CD14-positive monocyte (primary cell): ENCODE measurements at regions not wholly inside any gene's neighbourhood (a gene's known extent, or its start where the extent isn't known, plus 50 kb on each side); places are given as distances from the start of the nearest gene placed in this dataset.

Experiments used
- DNase-seq, 3 donors: peaks; one replicate each; pipeline ENCODE4 v3.0.0-alpha.2; 2011 to 2022
- H2AFZ ChIP-seq: 2 replicates; pipeline ENCODE4 v1.6.0; 2012; ENCODE audit warnings: mild to moderate bottlenecking, low read depth, low read length, inconsistent platforms; ENCODE audit not compliant: insufficient read depth, poor library complexity, severe bottlenecking
- H3K27ac ChIP-seq, 2 donors: 1 replicate in 1 of 2; 2 replicates in 1 of 2; pipeline ENCODE4 v1.5.1; 2012 to 2013; ENCODE audit warnings: low read length in 2 of 2, control low read depth in 1 of 2, inconsistent platforms in 1 of 2, low read depth in 1 of 2, mild to moderate bottlenecking in 1 of 2
- H3K27me3 ChIP-seq, 2 donors: one replicate each; pipeline versions ENCODE4 v1.6.0 to v1.6.1; 2011 to 2013; ENCODE audit warnings: low read length in 2 of 2; ENCODE audit not compliant: control insufficient read depth in 2 of 2, insufficient read depth in 2 of 2
- H3K36me3 ChIP-seq, 2 donors: replicated peaks in 1 of 2; 1 replicate in 1 of 2; 2 replicates in 1 of 2; pipeline versions ENCODE4 v1.5.1 to v1.6.1; 2012 to 2013; ENCODE audit warnings: low read length in 2 of 2, control low read depth in 1 of 2, inconsistent platforms in 1 of 2, mild to moderate bottlenecking in 1 of 2; ENCODE audit not compliant: insufficient read depth in 2 of 2, control insufficient read depth in 1 of 2
- H3K4me1 ChIP-seq, 2 donors: 1 replicate in 1 of 2; 2 replicates in 1 of 2; pipeline versions ENCODE4 v1.5.1 to v1.6.1; 2012 to 2013; ENCODE audit warnings: low read length in 2 of 2, control low read depth in 1 of 2, inconsistent platforms in 1 of 2, mild to moderate bottlenecking in 1 of 2, moderate library complexity in 1 of 2; ENCODE audit not compliant: insufficient read depth in 2 of 2, control insufficient read depth in 1 of 2
- H3K4me2 ChIP-seq: replicated peaks from 2 replicates; pipeline ENCODE3; 2012; ENCODE audit warnings: low read length, moderate library complexity, mild to moderate bottlenecking; ENCODE audit not compliant: poor library complexity, severe bottlenecking; ENCODE audit errors: extremely low read depth
- H3K4me3 ChIP-seq, 3 experiments: fragments of 200-600 bp in 1 of 3; sonication (generic) in 1 of 3; replicated peaks in 1 of 3; 1 replicate in 2 of 3; 2 replicates in 1 of 3; pipeline ENCODE4 v1.5.1; 2011 to 2013; ENCODE audit warnings: low read length in 3 of 3, mild to moderate bottlenecking in 3 of 3, control low read depth in 2 of 3, low read depth in 2 of 3, inconsistent platforms in 1 of 3, moderate library complexity in 1 of 3
- H3K79me2 ChIP-seq: 2 replicates; pipeline ENCODE4 v1.6.0; 2012; ENCODE audit warnings: mild to moderate bottlenecking, control low read depth, inconsistent platforms, low read length, moderate library complexity; ENCODE audit not compliant: insufficient read depth
- H3K9ac ChIP-seq: 2 replicates; pipeline ENCODE4 v1.6.0; 2017; ENCODE audit warnings: low read length, mild to moderate bottlenecking; ENCODE audit not compliant: insufficient read depth, poor library complexity, severe bottlenecking
- H3K9me3 ChIP-seq, 2 donors: replicated peaks in 1 of 2; 1 replicate in 1 of 2; 2 replicates in 1 of 2; pipeline versions ENCODE4 v1.5.1 to v1.6.1; 2012 to 2013; ENCODE audit warnings: low read length in 2 of 2, control low read depth in 1 of 2; ENCODE audit not compliant: control insufficient read depth in 1 of 2, insufficient read depth in 1 of 2
- H4K20me1 ChIP-seq: 2 replicates; pipeline ENCODE4 v1.6.0; 2012; ENCODE audit warnings: mild to moderate bottlenecking, low read length, control low read depth, moderate library complexity; ENCODE audit not compliant: insufficient read depth
- H3K27ac Mint-ChIP-seq, 7 donors: one replicate each; pipeline ENCODE4 v1.8.0; 2020; ENCODE audit warnings: mild to moderate bottlenecking in 7 of 7, mixed read lengths in 7 of 7, moderate library complexity in 6 of 7, inconsistent platforms in 2 of 7
- H3K27me3 Mint-ChIP-seq, 3 donors: one replicate each; pipeline ENCODE4 v1.8.0; 2021 to 2022; ENCODE audit warnings: low read depth in 3 of 3, mild to moderate bottlenecking in 3 of 3, mixed read lengths in 3 of 3, moderate library complexity in 3 of 3, inconsistent platforms in 1 of 3
- H3K36me3 Mint-ChIP-seq, 2 donors: one replicate each; pipeline ENCODE4 v1.8.0; 2020; ENCODE audit warnings: mixed read lengths in 2 of 2, inconsistent platforms in 1 of 2, mild to moderate bottlenecking in 1 of 2
- H3K4me1 Mint-ChIP-seq: one replicate; pipeline ENCODE4 v1.8.0; 2020; ENCODE audit warnings: mild to moderate bottlenecking, mixed read lengths
- H3K4me3 Mint-ChIP-seq, 2 donors: one replicate each; pipeline ENCODE4 v1.8.0; 2020; ENCODE audit warnings: mild to moderate bottlenecking in 2 of 2, mixed read lengths in 2 of 2, moderate library complexity in 1 of 2
- H3K9me3 Mint-ChIP-seq, 7 donors: one replicate each; pipeline ENCODE4 v1.8.0; 2020 to 2022; ENCODE audit warnings: mixed read lengths in 7 of 7, mild to moderate bottlenecking in 6 of 7, moderate library complexity in 6 of 7, inconsistent platforms in 2 of 7
- WGBS: methylation state at CpG from one replicate; pipeline ENCODE4 v1.1.5; 2013; ENCODE audit warnings: missing lambda C conversion rate; ENCODE audit not compliant: insufficient coverage; 5-methylcytosine and 5-hydroxymethylcytosine counted together
- intact Hi-C, 2 donors: fragments of 100-400 bp; cut with micrococcal nuclease; formaldehyde crosslinking; loops; one replicate each; pipeline versions ENCODE4 v1.15.0 to v1.15.1; 2023
- TF ChIP-seq, protein P1 (sequence below): fragments of 200-600 bp; IDR thresholded peaks from one replicate; pipeline ENCODE4 v1.8.0; 2022; ENCODE audit warnings: antibody characterized with exemption, mild to moderate bottlenecking

DNA sequence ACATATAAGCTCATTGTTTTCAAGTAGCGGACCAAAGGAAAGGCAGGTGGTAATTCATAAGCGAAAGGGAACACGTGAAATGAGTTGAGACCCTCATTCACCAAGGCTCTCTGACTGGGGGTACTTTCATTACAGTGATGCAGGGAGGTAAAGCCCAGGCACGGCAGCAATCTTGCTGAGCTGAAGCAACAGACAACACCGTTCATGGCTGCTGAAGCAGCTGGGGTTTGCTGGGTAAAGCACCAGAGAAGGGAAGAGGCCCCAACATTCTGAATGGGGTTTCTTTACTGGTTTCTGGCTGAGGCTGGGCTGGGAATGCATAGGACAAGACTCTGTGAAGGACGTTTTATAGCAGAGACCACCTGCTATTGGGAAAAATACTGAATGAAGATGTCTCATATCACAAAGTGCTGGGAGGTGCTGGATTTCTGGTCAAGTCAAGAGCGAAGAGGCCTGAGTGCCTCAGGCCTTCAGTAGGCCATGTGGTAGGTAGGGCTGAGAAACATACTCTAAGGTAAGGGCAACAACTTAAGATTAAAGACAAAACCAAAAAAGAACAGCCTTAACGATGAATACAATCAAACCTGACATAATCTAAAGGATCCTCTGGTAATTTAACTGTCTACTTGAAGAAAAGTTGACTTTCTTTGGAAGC is 324.7 kb upstream of the PIK3C3 start:
- Mint-ChIP-seq H3K4me3 (no peak overlapping the region), H3K36me3 (no peaks in the 10 kb centered on the region), H3K27me3 (no peaks in the 10 kb centered on the region), H3K4me1 (no peaks in the 10 kb centered on the region), H3K27ac (no peak overlapping the region), H3K9me3 (peaks cover 5 to 15% (median 9%) of the 10 kb centered on the region in 7 donors)
- Histone ChIP-seq H3K9ac (no peak overlapping the region), H4K20me1 (no peaks in the 10 kb centered on the region), H3K27me3 (no peaks in the 10 kb centered on the region), H2AFZ (no peak overlapping the region), H3K4me3 (no peak overlapping the region), H3K36me3 (no peaks in the 10 kb centered on the region), H3K9me3 (peaks cover 3 to 6% of the 10 kb centered on the region in 2 donors), H3K27ac (no peak overlapping the region), H3K4me1 (no peaks in the 10 kb centered on the region), H3K79me2 (no peaks in the 10 kb centered on the region), H3K4me2 (no peak overlapping the region)
- TF ChIP-seq, protein P1, sequence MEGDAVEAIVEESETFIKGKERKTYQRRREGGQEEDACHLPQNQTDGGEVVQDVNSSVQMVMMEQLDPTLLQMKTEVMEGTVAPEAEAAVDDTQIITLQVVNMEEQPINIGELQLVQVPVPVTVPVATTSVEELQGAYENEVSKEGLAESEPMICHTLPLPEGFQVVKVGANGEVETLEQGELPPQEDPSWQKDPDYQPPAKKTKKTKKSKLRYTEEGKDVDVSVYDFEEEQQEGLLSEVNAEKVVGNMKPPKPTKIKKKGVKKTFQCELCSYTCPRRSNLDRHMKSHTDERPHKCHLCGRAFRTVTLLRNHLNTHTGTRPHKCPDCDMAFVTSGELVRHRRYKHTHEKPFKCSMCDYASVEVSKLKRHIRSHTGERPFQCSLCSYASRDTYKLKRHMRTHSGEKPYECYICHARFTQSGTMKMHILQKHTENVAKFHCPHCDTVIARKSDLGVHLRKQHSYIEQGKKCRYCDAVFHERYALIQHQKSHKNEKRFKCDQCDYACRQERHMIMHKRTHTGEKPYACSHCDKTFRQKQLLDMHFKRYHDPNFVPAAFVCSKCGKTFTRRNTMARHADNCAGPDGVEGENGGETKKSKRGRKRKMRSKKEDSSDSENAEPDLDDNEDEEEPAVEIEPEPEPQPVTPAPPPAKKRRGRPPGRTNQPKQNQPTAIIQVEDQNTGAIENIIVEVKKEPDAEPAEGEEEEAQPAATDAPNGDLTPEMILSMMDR: no peak
- intact Hi-C loops: no loop called here
- WGBS: 95% methylated on average over 3 of the region's 8 CpGs
- no peak for DNase-seq

DNA sequence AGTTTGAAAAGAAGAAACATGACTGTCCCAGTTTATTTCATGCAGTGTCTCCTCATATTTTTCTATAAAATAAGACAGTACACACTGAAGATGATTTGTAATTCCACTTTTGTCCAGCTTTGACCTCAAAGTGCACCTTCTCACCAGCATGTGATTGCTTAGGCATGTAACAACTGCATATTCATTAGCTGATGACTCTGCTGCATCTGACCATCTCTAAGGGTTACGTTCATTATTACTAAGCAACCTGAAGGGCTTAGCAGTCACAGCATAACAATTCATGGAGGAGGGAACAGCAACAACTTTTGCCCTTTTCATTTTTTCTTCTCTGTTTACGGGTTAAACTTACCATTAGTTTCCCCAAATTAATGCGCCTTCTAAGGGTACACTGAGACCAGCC is 330.6 kb upstream of the PIK3C3 start:
- H3K4me1 ChIP-seq: no peaks in the 10 kb centered on the region
- Mint-ChIP-seq H3K4me3 (no peak overlapping the region), H3K9me3 (peaks cover 0 to 9% (median 2%) of the 10 kb centered on the region in 7 donors), H3K27me3 (no peaks in the 10 kb centered on the region), H3K36me3 (no peaks in the 10 kb centered on the region), H3K4me1 (no peaks in the 10 kb centered on the region), H3K27ac (no peak overlapping the region)
- TF ChIP-seq, protein P1: no peak
- no peak overlapping the region for H3K4me2 ChIP-seq
- 94% methylated on average over 3 of the region's 3 CpGs for WGBS
- H3K9ac ChIP-seq: no peak overlapping the region
- H3K36me3 ChIP-seq: no peaks in the 10 kb centered on the region
- no peaks in the 10 kb centered on the region for H3K27me3 ChIP-seq
- DNase-seq: no peak
- H3K4me3 ChIP-seq: no peak overlapping the region
- intact Hi-C loops: no loop called here
- H4K20me1 ChIP-seq: no peaks in the 10 kb centered on the region
- no peak overlapping the region for H3K27ac ChIP-seq
- no peak overlapping the region for H2AFZ ChIP-seq
- H3K79me2 ChIP-seq: no peaks in the 10 kb centered on the region
- no peaks in the 10 kb centered on the region for H3K9me3 ChIP-seq
